Astrocyte of the cerebellum (primary cell): ENCODE measurements at regions not wholly inside any gene's neighbourhood (a gene's known extent, or its start where the extent isn't known, plus 50 kb on each side); places are given as distances from the start of the nearest gene placed in this dataset.

Source experiments
- DNase-seq: peaks from one replicate; pipeline ENCODE4 v3.0.0-alpha.2; 2011; ENCODE audit warnings: low read depth
- H3K4me3 ChIP-seq: 2 replicates; pipeline ENCODE4 v1.5.1; 2011; ENCODE audit warnings: mild to moderate bottlenecking, low read depth, low read length, moderate library complexity
- CTCF ChIP-seq: IDR thresholded peaks from 2 replicates; pipeline ENCODE4 v1.5.1; 2012; ENCODE audit warnings: low read length, low read depth, moderate library complexity, mild to moderate bottlenecking; ENCODE audit errors: missing control alignments
- in situ Hi-C: cut with HindIII; loops from 2 replicates; pipeline ENCODE4 v1.10.0; 2017; ENCODE audit warnings: low sequenced_read_pairs

- H3K4me3 ChIP-seq = no peak overlapping the region
- no peak for TF ChIP-seq CTCF
- no peak for DNase-seq
- in situ Hi-C loops = no loop called here
Measured at GRCh38 chr1:239718997-239719628, 332.7 kb downstream of the CHRM3 start.

GRCh38 chr1:239719642-239720258 lies 333.4 kb downstream of the CHRM3 start:
- DNase-seq = no peak
- in situ Hi-C loops = no loop called here
- TF ChIP-seq CTCF = no peak
- no peak overlapping the region for H3K4me3 ChIP-seq

GRCh38 chr1:239722035-239722434 lies 335.7 kb downstream of the CHRM3 start:
- no peak overlapping the region for H3K4me3 ChIP-seq
- in situ Hi-C loops = no loop called here
- no peak for TF ChIP-seq CTCF
- no peak for DNase-seq

- in situ Hi-C loops = no loop called here
- TF ChIP-seq CTCF = no peak
- no peak overlapping the region for H3K4me3 ChIP-seq
- peak; percentile 39 for DNase-seq
Measured at GRCh38 chr1:239723776-239724367, 337.5 kb downstream of the CHRM3 start.

GRCh38 chr1:239725371-239725770 lies 339.0 kb downstream of the CHRM3 start:
- TF ChIP-seq CTCF = no peak
- no peak overlapping the region for H3K4me3 ChIP-seq
- in situ Hi-C loops = no loop called here
- DNase-seq = no peak

- in situ Hi-C loops = no loop called here
- TF ChIP-seq CTCF = no peak
- no peak for DNase-seq
- no peak overlapping the region for H3K4me3 ChIP-seq
Measured at GRCh38 chr1:239725933-239726332, 339.6 kb downstream of the CHRM3 start.
